NAMALWA (cell line): ENCODE measurements at regions not wholly inside any gene's neighbourhood (a gene's known extent, or its start where the extent isn't known, plus 50 kb on each side); places are given as distances from the start of the nearest gene placed in this dataset.

ENCODE experiments used
- DNase-seq: peaks from one replicate; pipeline ENCODE4 v3.0.0-alpha.2; 2015; ENCODE audit warnings: low spot score

DNA sequence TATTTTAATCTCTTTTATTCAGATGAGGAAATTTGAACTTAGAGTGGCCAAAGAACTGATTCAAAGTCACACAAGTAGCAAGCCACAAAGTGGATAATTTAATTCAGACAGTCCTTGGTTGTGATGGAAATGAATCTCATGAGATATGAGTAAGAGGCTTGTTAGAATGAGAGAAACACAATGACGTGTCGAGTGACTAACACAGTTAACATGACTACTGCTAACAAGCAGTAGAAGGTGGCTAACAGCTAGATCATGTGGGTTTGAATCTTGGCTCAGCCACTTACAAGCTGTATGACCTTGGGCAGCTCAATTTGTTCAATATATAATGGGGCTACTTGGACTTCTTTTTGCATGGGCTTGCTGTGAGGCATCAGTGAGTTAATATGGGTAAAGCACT is 104.5 kb upstream of the LMO4 start:
- DNase-seq: no peak

DNA sequence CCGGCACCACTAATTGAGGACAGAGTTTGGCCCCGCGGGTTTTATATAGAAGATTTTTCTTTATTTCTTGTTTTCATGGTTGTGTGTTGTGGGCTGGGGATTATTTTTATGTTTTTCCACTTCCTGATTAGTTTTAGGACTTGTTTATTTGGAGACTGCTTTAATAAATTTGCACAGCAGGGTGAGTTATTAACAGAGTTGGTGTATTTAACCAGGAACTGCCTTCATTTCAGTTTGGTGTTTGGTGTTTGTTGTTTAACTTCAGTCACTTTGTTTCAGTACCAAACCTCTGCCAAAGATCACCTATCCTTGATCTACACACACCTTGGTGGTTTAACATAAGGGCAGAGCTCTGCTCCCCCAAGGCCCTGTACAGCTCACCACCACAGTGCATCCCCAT is 103.5 kb upstream of the LMO4 start:
- no peak for DNase-seq

DNA sequence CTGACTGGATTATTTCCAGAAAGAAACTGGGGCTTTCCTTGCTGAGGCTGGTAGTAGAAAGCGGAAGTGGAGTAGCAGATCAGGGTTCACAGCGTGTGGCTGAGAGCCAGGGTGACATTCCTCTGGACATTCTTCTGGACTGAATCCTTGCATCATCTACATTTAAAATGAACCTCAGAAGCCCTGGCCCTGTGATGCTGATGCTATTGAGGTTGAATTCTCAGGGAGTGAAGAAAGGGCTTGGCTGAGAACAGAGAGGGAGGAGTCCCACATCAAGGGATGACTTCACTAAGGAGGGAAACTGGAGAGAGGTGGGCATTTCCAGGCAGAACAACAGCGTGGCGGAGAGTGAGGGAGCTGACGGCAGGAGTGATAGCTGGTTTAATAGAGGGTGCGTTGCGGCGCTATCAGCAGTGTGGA is 102.3 kb upstream of the LMO4 start:
- no peak for DNase-seq

DNA sequence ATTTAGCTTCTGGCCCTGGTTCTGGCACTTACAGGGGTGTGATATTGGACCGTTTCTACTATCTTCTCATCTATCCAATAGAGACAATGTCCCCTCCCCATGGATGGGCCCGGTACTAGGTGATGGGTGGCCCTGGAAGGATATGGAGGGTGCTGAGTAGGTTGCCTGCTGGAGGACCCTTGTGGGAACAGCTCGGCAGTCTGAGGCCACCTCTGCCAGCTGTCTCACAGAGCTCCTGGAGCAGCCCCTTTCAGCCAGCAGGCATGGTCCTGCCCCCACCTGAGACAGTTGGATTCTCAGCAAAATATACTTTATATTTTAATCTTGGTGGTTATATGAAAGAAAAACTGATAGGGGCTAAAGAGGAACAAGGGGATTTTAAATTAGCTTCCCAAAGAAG is 101.0 kb upstream of the LMO4 start:
- DNase-seq: no peak

DNA sequence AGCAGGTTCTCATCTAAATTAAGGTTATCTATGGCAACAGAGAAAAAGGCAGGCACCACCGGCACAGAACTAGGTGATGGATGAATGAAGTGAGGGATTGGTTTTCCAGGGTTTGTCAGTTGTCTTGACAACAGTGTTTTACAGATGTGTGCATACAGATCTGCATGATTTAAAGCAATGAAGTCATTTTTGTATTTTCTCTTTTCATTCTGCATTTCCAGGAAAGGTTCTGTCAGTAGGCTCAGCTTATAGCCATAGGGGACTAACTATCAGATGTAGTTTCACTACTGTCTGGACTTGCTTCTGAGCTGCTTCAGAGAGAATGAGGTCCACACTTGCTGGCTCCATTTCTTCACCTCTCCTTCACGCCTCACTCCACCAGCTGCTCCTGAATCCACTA is 98.2 kb upstream of the LMO4 start:
- no peak for DNase-seq

DNA sequence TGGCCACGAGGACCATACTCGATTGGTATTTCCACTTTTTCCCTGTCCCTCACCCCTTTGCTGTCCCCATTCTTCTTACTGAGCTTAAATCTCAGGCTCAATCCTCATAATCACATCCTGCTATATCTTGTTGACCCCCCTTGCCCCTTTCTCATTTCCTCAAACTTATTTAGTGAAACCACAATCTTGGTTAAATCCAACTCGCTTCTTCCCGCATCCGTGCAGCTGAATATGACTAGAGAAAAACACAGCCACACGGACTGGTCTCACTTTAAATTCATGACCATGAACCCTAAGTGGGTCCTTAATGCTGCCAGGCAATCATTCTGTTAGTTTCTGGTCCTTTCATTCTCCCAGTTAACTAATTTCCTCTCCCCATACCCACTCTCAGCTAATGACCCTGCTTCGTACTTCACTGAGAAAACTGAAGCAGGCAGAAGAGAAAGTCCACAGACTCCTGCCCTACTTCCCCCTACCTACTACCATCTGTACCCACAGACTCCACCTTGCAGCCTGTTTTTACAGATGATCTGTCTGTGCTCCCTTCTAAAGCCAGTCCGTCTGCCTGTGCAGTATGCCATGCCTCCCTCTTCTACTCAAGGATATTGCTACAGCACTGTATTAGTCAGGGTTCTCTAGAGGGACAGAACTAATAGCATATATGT is 96.8 kb upstream of the LMO4 start:
- DNase-seq: no peak

DNA sequence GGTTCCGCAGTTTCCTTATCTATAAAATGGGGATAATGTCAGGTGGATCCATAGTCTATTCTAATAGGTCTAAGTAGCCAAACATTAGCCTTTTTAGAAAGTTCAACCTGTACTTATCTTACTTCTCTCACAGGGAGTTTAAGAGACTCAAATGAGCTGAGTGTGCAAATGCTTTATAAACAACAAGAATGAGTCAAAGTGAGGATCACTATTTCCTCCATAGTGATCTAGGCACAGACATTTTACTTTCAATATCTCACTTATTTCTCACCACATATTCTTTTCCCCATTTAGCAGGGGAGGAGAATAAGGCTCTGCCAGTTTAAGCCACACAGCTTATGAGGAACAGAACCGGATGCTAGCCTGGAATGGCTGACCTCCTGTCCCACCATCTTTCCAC is 92.1 kb upstream of the LMO4 start:
- DNase-seq: no peak

DNA sequence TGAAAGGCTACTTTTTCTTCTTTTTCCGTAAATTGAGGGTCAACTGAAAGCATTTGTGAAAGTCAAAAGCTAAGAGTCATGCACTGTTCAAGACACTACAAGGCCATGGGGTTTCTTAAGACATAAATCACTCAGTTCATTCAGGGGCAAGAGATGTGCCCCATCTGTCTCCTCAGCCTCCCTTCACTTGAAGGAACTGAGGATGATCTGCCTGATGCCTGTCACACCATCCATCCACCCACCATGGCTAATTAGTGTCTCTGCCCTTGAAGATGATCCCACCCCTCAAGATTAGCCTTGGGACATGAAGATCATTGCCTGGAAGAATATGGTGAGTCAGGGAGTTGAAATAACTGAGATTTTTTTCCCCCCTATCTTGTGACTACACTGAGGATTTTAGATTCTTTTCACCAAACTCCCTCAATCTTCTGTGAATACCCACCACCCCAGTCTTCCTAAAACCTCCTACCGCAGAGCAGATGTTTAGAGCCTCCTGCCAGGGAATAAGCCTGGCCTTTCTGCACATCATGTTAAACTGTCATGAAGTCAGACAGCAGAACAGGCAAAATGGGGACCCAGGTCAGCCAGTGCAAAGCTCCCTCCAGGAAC is 88.6 kb upstream of the LMO4 start:
- DNase-seq: no peak

DNA sequence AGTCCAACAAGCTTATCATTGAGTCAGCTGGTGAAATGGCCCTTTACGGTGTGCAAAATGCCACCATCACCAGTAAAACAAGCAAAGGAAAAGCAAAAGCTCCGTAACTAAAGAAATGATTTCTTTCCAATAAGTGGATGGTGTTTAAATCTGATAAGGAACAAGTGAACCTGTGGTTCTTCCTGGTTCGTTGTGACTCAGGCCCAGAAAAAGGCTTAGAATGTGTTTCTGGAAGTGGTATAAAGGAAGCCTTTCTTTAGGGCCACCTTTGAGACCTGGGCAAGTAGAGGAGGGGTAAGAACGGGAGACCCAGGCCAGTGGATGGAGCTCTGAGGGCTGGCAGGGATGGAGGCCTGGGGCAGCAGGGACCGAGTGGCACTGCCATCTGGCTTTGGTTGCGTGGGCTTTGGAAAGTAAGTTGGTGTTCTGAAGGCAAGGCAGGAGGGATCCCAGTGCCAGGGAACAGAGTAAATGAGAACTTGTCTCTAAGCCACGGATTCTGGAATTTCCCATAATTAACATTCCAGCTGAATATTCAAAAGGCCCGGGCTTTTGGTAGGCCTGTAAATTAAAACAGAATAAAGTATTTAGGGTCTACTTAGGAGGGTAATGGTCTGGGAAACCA is 87.9 kb upstream of the LMO4 start:
- no peak for DNase-seq

DNA sequence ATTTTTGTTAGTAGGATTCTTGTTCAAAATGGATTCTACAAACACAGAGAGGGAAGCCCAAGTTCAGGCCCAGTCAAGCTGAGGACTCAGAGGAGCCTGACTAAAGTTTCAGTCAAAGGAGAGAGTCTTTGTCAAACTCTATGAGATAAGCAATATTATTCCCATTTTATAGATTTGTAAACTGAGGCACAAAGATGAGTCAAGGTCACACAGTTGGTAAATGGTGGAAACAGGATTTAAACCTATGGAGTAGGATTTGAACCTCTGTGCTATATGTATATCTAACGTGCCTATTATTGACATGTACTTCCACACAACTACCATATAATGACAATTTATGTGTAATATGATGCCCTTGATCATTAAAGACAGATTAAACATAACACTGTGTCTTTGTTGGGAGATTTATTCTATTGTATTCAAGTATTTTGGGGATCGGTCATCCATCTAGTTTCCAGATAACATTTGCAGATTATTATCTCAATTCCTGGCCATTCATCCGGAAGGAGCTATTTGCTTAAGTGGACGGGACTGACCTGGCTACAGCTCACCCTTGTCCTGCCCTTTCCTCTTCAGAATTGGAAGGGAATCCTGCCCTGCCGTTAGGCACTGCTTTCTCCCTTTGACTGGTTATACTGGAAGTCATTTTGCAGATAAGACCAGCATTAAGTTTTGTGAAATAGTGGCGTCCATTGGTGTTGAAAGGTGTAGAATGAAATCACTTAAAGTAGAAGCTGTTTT is 86.1 kb upstream of the LMO4 start:
- DNase-seq: no peak

DNA sequence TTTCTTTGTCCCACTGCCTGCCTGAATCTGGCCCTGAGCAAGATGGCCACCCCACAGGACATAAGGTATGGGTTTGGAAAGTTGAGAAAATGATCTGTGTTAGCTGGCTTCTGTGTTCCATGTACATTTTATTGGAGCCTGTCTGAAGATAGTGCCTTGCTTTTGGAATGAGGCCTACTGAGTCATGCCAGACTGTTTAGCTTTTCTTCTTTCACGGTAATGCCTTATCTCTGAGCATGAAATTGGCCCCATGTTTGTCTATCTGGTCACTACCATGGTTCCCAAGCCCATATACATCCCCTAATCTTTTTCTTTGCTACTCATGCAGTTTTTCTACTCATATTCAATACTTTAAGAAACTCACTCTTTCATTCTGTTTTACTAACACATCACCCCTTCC is 85.1 kb upstream of the LMO4 start:
- no peak for DNase-seq

DNA sequence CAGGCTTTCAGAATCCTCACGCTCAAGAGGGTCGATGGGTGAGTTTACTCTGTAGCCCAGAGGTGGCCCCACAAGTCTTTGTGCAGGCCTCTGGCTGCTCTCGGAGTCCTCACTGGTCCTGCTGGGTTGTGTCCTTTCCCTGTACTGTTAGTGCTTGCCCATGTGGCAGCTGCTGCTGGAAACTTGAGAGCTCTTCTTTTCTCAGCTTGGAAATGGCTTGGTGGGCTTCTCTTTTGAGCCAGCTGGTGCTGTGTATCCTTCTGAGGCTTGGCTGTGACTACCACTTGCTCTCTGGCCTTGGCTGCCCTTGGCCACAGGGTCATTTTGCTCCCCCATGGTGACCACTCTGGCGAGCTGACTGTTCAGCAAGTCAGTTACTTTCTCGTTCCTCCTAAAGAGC is 82.2 kb upstream of the LMO4 start:
- no peak for DNase-seq

DNA sequence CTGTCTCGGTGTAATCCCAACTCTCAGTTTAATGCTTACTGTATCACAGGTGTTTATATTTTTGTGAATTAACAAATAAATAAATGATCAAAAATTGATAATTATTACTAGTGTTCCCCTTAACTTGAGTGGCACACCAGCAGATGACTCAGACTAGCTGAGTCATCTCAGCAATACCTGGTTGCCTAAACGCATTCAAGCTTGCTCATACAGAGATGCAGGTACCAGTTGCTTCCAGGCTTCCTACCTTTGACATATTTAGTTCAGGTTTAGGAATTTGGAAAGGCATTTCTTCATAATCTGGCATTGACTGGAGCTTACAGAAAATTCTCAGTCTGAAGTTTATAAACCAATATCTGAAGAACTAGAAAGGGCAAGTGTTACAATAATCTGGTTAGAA is 78.9 kb upstream of the LMO4 start:
- no peak for DNase-seq

DNA sequence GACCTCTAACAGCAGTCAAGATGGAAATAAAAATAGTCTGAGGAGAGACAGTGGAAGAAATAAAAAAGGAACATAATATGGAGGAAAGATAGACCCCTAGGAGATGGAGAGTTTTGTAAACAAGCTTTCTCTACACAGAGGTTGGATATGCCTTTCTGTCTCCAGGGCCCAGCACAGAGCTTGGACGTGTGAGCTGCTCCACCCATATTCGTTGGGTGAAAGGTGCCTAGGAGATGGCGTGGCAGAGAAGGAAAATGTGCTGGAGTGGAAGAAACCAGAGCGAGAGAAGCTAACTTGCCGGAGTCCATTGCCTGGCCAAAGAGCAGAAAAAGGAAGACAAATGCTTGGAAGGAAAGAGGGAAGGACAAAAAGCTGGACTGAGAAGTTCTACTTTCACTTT is 78.3 kb upstream of the LMO4 start:
- no peak for DNase-seq

DNA sequence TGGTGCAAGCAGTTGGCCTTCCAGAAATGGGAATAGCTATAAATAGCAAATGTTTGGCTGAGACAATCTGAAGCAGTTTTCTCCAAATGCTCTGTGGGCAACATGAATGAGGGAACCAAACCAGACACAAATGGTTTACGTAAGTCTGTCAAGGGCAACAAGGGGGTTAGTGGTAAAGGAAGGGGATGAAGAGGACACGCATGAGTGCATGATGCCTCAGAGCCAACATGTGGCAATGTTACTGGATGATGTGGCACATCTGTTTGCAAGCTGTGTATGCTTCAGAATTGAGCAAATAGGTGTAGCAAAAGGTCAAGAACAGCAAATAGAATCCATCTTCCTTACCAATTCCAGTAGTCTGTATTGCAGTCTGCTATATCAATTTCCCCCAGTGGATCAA is 76.3 kb upstream of the LMO4 start:
- DNase-seq: no peak

DNA sequence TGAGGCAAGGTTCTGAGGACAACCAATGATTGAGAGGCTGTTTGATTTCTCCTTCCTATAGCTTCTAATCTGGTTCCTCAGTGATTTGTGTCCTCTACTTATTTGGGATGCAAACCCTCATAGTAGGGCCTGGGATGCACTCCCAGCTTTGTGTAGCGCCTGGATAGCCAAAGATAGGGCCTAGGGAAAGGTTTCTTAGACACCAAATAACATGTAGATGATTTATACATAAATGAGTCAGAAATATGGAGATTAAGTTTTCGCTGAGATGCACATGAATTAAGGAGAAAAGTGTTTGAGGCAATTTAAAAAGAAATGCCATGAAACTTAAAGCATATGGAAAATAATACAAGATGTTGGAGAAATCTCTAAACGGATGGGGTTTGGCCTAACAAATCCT is 66.0 kb upstream of the LMO4 start:
- DNase-seq: no peak

DNA sequence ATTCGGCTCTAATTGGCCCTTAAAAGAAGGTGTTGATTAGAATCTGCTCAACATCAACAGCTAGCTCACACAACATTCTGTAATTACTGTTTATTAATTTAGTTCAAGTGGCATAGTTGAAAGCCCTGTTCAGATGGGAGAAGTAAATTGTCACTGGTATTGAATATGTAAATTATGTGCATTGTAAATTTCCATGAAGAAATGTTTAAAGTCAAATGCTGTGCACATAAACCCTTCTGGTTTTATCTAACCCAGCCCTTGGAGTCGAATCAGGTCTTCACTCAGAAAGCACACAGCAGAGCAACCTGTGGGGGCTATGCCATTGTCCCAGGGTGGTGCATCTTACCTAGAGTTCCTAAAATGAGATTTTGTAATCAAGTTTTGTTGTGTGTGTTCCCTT is 65.4 kb upstream of the LMO4 start:
- no peak for DNase-seq

DNA sequence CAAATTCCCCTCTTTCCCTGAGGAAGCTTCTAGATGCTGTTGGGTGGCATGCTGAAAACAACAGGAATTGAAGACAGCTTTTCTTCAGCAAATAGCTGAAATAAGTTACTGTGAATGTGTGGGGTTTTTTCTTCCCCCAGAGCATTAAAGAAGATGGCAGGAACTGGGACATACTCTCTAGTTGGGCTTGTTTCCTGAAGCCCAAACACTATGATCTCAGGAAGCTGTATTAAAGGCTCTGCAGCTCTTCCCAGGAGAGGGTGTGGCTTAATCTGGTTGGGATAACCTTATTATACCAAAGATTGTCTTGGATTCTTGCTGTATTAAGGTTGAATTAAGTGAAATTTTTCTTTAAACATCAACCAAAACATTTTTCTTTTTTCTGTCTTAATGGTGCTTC is 64.9 kb upstream of the LMO4 start:
- DNase-seq: no peak

DNA sequence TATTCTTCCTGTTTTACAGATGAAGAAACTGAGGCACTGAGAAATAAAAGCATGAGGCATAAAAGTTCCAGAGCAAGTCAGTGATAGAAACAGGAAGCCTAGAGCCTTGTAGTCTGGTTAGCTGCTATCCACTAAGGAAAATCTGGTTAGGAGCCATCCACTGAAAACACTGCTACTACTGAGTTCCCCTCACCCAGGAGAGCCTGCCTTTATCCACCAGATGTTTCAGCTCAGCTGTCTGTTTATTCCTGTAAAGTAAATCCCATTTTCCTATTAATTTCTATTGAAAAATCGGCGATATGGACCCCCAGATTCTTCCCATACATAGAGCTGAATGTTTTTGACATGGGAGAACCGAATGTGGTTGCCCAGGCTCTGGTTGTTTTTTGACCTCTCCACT is 63.7 kb upstream of the LMO4 start:
- no peak for DNase-seq

DNA sequence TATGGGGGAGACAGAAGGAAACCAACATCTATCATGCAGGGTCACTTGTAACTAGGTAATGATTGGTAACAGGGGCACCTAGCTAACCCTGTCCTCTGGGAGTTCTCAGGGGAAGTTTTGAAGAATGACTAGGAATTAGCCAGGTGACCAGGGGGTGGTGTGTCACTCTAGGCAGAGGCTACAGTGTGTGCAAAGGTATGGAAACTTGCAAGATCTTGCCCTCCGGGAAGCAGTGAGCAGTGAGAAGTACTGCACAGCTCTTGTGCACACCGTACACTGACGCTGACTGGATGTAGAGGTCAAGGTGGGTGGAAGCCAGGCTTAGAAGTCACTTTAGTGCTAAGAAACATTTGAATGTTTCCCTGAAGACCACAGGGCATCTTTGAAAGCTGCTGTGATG is 62.9 kb upstream of the LMO4 start:
- DNase-seq: no peak

DNA sequence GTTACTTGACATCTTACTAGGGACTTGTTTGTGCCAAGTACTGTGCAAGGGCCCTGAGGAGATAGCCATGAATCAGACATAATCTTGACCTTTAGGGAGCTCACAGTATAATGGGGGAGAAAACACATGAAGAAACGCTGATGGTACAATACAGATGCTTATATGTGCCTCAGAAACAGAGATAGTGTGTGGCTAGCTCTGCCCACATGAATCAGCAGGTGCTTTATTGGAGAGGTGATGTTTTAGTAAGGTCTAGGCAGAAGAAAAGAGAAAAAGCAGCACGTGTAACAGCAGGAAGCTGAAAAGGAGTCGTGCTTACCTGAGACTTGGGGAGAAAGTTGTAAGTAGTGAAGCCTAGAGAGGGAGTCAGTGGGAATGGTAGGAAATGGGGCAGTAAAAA is 60.6 kb upstream of the LMO4 start:
- DNase-seq: no peak

DNA sequence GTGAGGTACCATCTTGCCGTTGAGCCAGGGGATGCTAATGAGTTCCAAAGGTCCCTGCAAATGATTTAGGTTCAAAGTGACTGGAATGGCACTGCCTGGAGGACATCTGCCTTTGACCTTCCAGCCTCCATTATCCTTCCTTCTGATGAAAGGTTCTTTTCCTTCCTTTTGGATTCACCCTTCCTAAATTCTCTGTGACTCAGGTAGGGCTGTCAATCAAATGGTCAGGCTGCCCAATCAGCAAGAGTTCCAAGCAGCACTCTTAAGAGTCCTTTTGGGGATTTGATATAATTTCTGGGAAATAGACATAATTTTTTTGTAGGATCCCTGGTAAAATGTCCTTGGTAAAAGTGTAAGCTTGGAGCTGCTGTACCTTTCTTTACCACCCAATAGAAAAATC is 58.8 kb upstream of the LMO4 start:
- no peak for DNase-seq

DNA sequence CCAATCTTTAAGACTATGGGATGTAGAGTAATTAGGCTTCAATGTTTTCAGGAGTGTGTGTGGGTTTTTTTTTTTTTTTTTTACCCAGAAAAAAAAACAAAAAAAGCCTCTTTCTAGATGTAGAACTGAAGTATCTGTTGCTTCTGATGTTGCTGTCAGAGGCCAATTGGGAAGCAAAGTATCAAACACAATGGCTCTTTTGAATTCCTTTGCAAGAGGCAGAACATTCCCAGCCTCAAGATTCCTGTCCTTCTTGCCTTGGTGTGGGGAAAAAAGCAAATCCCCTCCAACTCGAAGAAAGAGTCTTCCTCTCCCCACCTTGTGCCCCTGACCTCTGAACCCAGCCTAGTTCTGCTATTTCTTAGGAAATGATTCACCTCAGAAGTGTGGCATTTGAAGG is 55.4 kb upstream of the LMO4 start:
- no peak for DNase-seq
